ENCODE measurements at regions not wholly inside any gene's neighbourhood (a gene's known extent, or its start where the extent isn't known, plus 50 kb on each side); places are given as distances from the start of the nearest gene placed in this dataset.
A peak's percentile ranks its signal among the peaks of the same experiment; 100 is the strongest.
"Not testable (repeated sequence)": the region's sequence is repeated elsewhere in the genome, so short reads cannot be mapped to it uniquely, and the experiment has no call there.

- H3K36me3 ChIP-seq; H3K27ac ChIP-seq; H3K4me3 ChIP-seq; H3K27me3 ChIP-seq; H3K4me1 ChIP-seq (ENCODE audit: low read depth); DNase-seq (ENCODE audit: low read depth in 1 of 2, low spot score in 1 of 2); H3K9me3 ChIP-seq (ENCODE audit: low read depth): not testable (repeated sequence)
- TF ChIP-seq CTCF (IDR thresholded peaks at IDR 0.05; ENCODE audit: low read depth, low read length) = peak; percentile 11
Measured at GRCh38 chr16:18131587-18131986, 204.9 kb downstream of the NPIPA8 start.

GRCh38 chr16:18130478-18131120 lies 205.9 kb downstream of the NPIPA8 start:
- H3K36me3 ChIP-seq; H3K27me3 ChIP-seq; H3K4me3 ChIP-seq; H3K4me1 ChIP-seq (ENCODE audit: low read depth); H3K27ac ChIP-seq; DNase-seq (ENCODE audit: low read depth in 1 of 2, low spot score in 1 of 2); H3K9me3 ChIP-seq (ENCODE audit: low read depth): not testable (repeated sequence)

GRCh38 chr16:18127033-18127432 lies 209.5 kb downstream of the NPIPA8 start:
- H3K27me3 ChIP-seq; DNase-seq (ENCODE audit: low read depth in 1 of 2, low spot score in 1 of 2); H3K9me3 ChIP-seq (ENCODE audit: low read depth); H3K36me3 ChIP-seq; H3K4me3 ChIP-seq; H3K4me1 ChIP-seq (ENCODE audit: low read depth); H3K27ac ChIP-seq: not testable (repeated sequence)

GRCh38 chr16:18119092-18119491 lies 217.4 kb downstream of the NPIPA8 start:
- not testable (repeated sequence) for H3K4me1 ChIP-seq (ENCODE audit: low read depth); H3K36me3 ChIP-seq; H3K4me3 ChIP-seq; H3K27me3 ChIP-seq; H3K9me3 ChIP-seq (ENCODE audit: low read depth); DNase-seq (ENCODE audit: low read depth in 1 of 2, low spot score in 1 of 2); H3K27ac ChIP-seq

GRCh38 chr16:18118684-18119083 lies 217.9 kb downstream of the NPIPA8 start:
- H3K27ac ChIP-seq; H3K27me3 ChIP-seq; H3K36me3 ChIP-seq; H3K4me1 ChIP-seq (ENCODE audit: low read depth); H3K4me3 ChIP-seq; H3K9me3 ChIP-seq (ENCODE audit: low read depth); DNase-seq (ENCODE audit: low read depth in 1 of 2, low spot score in 1 of 2): not testable (repeated sequence)

GRCh38 chr16:18118071-18118470 lies 218.5 kb downstream of the NPIPA8 start:
- H3K9me3 ChIP-seq (ENCODE audit: low read depth); H3K36me3 ChIP-seq; DNase-seq (ENCODE audit: low read depth in 1 of 2, low spot score in 1 of 2); H3K27ac ChIP-seq; H3K4me1 ChIP-seq (ENCODE audit: low read depth); H3K27me3 ChIP-seq; H3K4me3 ChIP-seq: not testable (repeated sequence)

- H3K36me3 ChIP-seq; H3K27me3 ChIP-seq; DNase-seq (ENCODE audit: low read depth in 1 of 2, low spot score in 1 of 2); H3K4me3 ChIP-seq; H3K27ac ChIP-seq; H3K9me3 ChIP-seq (ENCODE audit: low read depth); H3K4me1 ChIP-seq (ENCODE audit: low read depth): not testable (repeated sequence)
Measured at GRCh38 chr16:18104412-18104811, 232.1 kb downstream of the NPIPA8 start.

- not testable (repeated sequence) for H3K36me3 ChIP-seq; H3K4me3 ChIP-seq; H3K9me3 ChIP-seq (ENCODE audit: low read depth); DNase-seq (ENCODE audit: low read depth in 1 of 2, low spot score in 1 of 2); H3K27me3 ChIP-seq; H3K4me1 ChIP-seq (ENCODE audit: low read depth); H3K27ac ChIP-seq
Measured at GRCh38 chr16:18101077-18101476, 235.5 kb downstream of the NPIPA8 start.

GRCh38 chr16:18092605-18093004 lies 243.9 kb downstream of the NPIPA8 start:
- not testable (repeated sequence) for H3K4me3 ChIP-seq; DNase-seq (ENCODE audit: low read depth in 1 of 2, low spot score in 1 of 2); H3K36me3 ChIP-seq; H3K9me3 ChIP-seq (ENCODE audit: low read depth); H3K27ac ChIP-seq; H3K4me1 ChIP-seq (ENCODE audit: low read depth); H3K27me3 ChIP-seq

GRCh38 chr16:18080658-18081363 lies 255.7 kb downstream of the NPIPA8 start:
- H3K4me1 ChIP-seq (ENCODE audit: low read depth); H3K36me3 ChIP-seq; DNase-seq (ENCODE audit: low read depth in 1 of 2, low spot score in 1 of 2); H3K4me3 ChIP-seq; H3K27me3 ChIP-seq; H3K9me3 ChIP-seq (ENCODE audit: low read depth); H3K27ac ChIP-seq: not testable (repeated sequence)

- H3K4me1 ChIP-seq (ENCODE audit: low read depth); H3K27me3 ChIP-seq; H3K4me3 ChIP-seq; H3K27ac ChIP-seq; H3K36me3 ChIP-seq; DNase-seq (ENCODE audit: low read depth in 1 of 2, low spot score in 1 of 2); H3K9me3 ChIP-seq (ENCODE audit: low read depth): not testable (repeated sequence)
Measured at GRCh38 chr16:18077910-18078309, 258.6 kb downstream of the NPIPA8 start.
